SH-SY5Y (cell line): ENCODE measurements at regions not wholly inside any gene's neighbourhood (a gene's known extent, or its start where the extent isn't known, plus 50 kb on each side); places are given as distances from the start of the nearest gene placed in this dataset.

Source experiments
- GATA2 ChIP-seq: IDR thresholded peaks from 2 replicates; pipeline ENCODE4 v1.6.1; 2011; ENCODE audit warnings: mild to moderate bottlenecking, low read depth, low read length
- GATA3 ChIP-seq: IDR thresholded peaks from 2 replicates; pipeline ENCODE4 v1.6.1; 2011; ENCODE audit warnings: low read depth, mild to moderate bottlenecking, low read length, moderate library complexity

DNA sequence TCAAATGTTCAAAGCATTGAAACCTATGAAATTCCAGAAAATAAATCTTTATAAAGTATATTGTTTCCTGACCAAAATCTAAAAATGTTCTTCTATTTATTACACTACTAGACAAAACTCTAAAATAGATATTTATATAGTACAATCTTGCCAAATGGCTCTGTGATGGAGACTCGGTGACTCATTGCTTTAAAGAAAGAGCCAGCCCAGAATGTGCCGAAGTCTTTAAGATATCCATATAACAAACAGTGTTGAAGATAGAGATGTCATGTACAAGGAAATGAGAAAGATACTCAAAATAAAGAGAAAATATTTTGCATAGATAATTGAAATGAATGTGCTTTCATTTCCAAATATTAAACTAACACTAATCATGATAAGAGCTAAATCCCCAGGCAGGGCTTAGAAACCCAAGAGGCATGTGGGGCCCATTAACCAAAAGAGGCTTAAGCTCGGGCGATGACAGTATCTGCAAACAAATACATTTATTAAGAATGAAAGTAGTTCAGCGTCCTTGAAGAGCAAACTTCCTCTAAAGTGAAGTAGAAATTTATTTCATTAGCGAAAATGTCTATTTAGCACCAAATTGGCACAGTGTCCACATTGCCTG lies 102.1 kb upstream of the FAM9B start:
- TF ChIP-seq GATA2 (no peak), GATA3 (no peak)

DNA sequence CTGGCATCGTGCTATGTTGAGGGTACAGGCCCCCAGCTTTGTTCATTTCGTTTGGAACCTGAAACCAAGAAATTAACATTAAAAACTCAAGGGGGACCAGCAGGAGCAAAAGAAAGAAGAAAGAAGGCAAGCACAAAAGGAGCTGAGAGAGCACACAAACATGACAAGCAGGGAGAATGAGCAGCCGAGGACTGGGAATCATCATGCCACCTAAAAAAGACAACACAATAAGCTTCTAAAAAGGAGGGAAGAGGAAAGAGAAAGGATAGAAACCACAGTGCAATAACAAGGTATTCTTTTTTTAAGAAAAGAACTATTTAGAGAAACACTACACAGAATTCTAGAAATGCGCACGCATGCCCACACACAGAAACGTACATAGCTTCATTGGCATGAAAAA lies 103.2 kb upstream of the FAM9B start:
- TF ChIP-seq GATA2 (no peak), GATA3 (no peak)

- TF ChIP-seq GATA3 (no peak), GATA2 (no peak)
Observed at GRCh38 chrX:9141496-9141895, 107.6 kb upstream of the FAM9B start.

DNA sequence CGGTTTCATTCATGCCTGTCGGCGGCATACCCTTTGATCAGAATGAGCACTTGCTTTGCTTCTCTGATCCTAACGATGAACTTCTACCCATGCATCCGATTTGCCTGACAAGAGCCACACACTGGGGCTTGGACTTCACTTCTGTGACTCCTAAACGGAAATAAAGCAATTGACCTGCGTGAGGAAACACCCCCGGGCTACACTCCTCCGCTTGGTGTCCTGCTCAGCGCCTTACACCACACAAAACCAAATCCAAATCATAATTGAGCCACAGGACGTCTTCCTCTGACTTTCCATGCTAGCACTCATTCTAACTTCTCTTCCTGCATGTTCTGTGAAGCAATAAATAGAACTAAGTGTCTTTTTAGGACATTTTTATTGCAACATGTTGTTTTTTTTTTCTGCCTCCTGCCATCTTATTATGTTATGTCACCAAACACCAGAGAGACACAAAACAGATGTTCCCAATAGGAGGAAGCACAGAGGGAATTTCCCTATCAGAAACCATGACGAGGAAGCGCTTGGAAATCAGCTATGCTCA lies 110.8 kb upstream of the FAM9B start:
- TF ChIP-seq GATA2 (no peak), GATA3 (no peak)

DNA sequence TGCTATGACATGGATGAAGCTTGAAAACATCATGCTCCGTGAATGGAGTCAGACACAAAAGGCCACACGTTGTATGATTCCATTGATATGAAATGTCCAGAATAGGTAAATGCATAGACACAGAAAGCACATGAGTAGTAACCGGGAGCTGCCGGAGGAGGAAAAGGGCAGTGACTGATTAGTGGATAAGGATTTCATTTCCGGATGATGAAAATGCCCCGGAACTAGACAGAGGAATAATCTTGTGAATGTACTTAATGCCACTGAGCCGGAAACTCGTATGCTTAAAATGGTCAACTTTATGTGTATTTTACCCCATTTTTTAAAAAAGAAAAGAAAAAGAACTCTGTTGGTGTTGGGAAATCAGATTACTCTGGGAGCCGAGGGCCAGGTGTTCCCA lies 112.7 kb upstream of the FAM9B start:
- TF ChIP-seq GATA2 = no peak

- TF ChIP-seq GATA2 = no peak
- TF ChIP-seq GATA3 = no peak
Observed at GRCh38 chrX:9147086-9147485, 113.2 kb upstream of the FAM9B start.

- TF ChIP-seq GATA3 (no peak), GATA2 (no peak)
Observed at GRCh38 chrX:9147726-9148125, 113.8 kb upstream of the FAM9B start.

DNA sequence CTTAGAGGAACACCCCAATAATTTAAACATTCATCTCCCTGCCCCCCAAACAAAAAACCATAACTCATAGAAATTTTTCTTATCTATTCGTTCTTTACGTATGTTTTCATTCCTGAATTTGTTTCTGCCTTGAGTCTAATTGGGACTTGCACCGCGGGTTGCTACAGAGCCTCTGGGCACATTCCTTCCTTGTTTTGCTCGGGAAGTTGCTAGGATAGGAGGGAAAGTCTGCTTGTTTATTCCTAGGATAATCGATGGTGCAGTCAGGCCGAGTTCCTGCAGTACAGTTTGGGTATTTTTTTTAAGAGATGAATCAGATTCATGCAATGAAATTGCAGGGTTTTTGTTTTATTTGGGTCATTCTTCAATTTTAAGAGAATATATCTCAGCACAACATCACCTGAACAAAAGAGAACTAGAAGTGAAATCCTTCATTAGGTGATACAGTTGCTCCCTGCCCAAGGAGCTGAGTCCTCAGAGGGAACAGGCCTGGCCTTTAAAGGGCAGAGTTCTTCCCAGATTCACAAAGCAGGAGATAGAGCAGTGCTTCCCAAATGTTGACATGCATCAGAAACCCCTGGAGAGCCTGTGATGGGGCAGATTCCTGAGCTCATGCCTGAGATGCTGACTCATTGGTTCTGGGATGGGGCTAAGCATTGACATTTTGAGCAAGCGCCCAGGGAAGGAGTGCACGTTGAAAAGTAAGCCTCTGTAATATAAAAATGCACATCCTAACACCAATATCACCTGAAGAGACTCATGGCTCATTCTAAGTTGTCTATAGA lies 114.9 kb upstream of the FAM9B start:
- TF ChIP-seq GATA2 (no peak), GATA3 (no peak)

DNA sequence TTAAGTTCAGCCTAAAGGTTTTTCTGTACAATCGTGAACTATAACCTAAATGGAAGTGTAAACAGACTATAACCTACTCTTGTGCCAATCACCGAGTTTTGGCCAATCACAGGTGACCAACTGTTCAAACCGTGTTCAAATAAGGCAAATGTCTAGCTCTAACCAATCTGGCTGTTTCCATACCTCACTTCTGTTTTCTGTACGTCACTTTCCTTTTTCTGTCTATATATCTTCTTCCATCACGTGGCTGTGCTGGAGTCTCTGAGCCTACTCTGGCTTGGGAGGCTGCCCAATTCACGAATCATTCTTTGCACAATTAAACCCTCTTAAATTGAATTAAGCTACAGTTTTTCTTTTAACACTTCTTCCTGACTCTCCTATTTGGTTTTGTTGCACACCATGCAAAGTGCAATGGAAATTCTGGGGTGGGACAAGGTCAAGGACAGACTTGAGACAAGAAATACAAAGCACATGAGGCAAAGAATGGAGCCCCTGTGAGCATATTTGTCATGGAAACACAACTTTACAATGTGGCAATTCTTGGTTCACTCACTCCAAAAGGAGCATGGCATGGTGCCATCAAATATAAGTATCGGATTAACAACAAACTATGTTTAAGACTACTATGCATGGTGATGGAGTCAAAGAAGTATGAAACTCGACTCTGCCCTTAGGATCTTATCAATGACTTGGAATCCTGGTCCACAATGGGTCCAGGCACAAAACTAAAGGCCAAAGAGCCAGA lies 115.7 kb upstream of the FAM9B start:
- TF ChIP-seq GATA2 (no peak), GATA3 (no peak)

- TF ChIP-seq GATA3 (no peak), GATA2 (no peak)
Observed at GRCh38 chrX:9151772-9152307, 117.9 kb upstream of the FAM9B start.

GRCh38 chrX:9153300-9153699 lies 119.4 kb upstream of the FAM9B start:
- no peak for TF ChIP-seq GATA2
- no peak for TF ChIP-seq GATA3

- TF ChIP-seq GATA2 = no peak
- no peak for TF ChIP-seq GATA3
Observed at GRCh38 chrX:9158611-9159010, 124.7 kb upstream of the FAM9B start.

GRCh38 chrX:9160698-9161329 lies 126.9 kb upstream of the FAM9B start:
- no peak for TF ChIP-seq GATA2
- no peak for TF ChIP-seq GATA3

GRCh38 chrX:9162698-9163097 lies 128.8 kb upstream of the FAM9B start:
- no peak for TF ChIP-seq GATA2
- no peak for TF ChIP-seq GATA3
